Aorta (tissue), 5 donors: ENCODE measurements at regions not wholly inside any gene's neighbourhood (a gene's known extent, or its start where the extent isn't known, plus 50 kb on each side); places are given as distances from the start of the nearest gene placed in this dataset.

Experiments used
- ATAC-seq: fragments of 200-7000 bp; cut with Tn5 transposase; one replicate; pipeline ENCODE4 v1.9.1; 2022; ENCODE audit warnings: moderate library complexity; ENCODE audit not compliant: low FRiP score
- DNase-seq, 2 donors: peaks; one replicate each; pipeline ENCODE4 v3.0.0-alpha.2; 2020
- H3K27ac ChIP-seq, 2 donors: one replicate each; pipeline ENCODE4 v1.5.1; 2013; ENCODE audit warnings: low read length in 2 of 2, mild to moderate bottlenecking in 2 of 2, moderate library complexity in 2 of 2, control low read depth in 1 of 2, inconsistent platforms in 1 of 2, low read depth in 1 of 2
- H3K27me3 ChIP-seq, 2 donors: one replicate each; pipeline ENCODE4 v1.6.1; 2013; ENCODE audit warnings: control low read depth in 1 of 2, low read length in 1 of 2, mild to moderate bottlenecking in 1 of 2, moderate library complexity in 1 of 2; ENCODE audit not compliant: insufficient read depth in 2 of 2, control insufficient read depth in 1 of 2
- H3K36me3 ChIP-seq, 2 donors: one replicate each; pipeline ENCODE4 v1.6.1; 2013; ENCODE audit warnings: control low read depth in 1 of 2, low read length in 1 of 2, mild to moderate bottlenecking in 1 of 2; ENCODE audit not compliant: insufficient read depth in 2 of 2, control insufficient read depth in 1 of 2
- H3K4me1 ChIP-seq, 2 donors: one replicate each; pipeline ENCODE4 v1.6.1; 2013; ENCODE audit warnings: low read length in 2 of 2, control low read depth in 1 of 2, mild to moderate bottlenecking in 1 of 2, moderate library complexity in 1 of 2; ENCODE audit not compliant: insufficient read depth in 2 of 2, control insufficient read depth in 1 of 2
- H3K4me3 ChIP-seq, 2 donors: one replicate each; pipeline ENCODE4 v1.5.1; 2013; ENCODE audit warnings: low read length in 2 of 2, control low read depth in 1 of 2, mild to moderate bottlenecking in 1 of 2
- H3K9me3 ChIP-seq: one replicate; pipeline ENCODE4 v1.6.1; 2013; ENCODE audit warnings: mild to moderate bottlenecking, low read length; ENCODE audit not compliant: control insufficient read depth
- WGBS, 2 donors: extraction: QIAGEN DNeasy Blood & Tissue Kit; methylation state at CpG; one replicate each; pipeline ENCODE4 v1.1.7; 2013; 5-methylcytosine and 5-hydroxymethylcytosine counted together
- intact Hi-C, 2 donors: fragments of 100-400 bp; cut with DNase I; formaldehyde crosslinking; loops; one replicate each; pipeline versions ENCODE4 v1.14.2 to v1.15.0; 2022
- donor health status: healthy with polysubstance abuse.
- donor health status: Bipolar disorder and iron deficiency.
- donor health status: DM: no; HTN: no; CAD: no.
- donor health status: DM: no; HTN: no; CAD: no.
- donor health status: DM: yes; HTN: yes; CAD: no.

DNA sequence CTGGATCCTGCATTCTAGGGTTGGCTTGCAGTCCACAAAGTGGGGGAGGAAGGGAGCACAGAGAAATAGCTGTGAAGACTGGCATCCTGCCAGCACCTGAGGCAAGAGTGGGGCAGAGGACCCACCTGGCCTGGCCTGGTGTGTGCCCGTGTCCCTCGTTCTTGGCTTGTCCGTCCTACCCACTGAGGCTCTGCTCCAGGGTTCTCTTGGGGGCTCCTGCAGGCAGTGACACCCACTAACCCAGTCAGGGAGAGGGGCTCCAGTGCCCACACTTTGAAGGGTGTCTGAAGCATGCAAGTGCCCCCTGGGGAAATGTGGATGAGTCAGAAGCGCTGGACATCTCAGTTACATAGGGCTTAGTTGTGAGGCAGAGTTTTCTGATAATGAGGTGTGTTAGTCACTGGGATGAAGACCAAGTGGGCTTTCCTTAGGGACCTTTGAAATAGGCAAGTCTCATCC is 79.4 kb downstream of the SLC4A3 start:
- DNase-seq: no peak
- 97 to 99% methylated on average over 4 of the region's 4 CpGs for WGBS, 2 donors
- no peak for ATAC-seq
- Histone ChIP-seq H3K36me3 (no peaks in the 10 kb centered on the region), H3K27me3 (peaks cover 0 to 2% of the 10 kb centered on the region in 2 donors), H3K9me3 (no peaks in the 10 kb centered on the region), H3K4me1 (no peaks in the 10 kb centered on the region), H3K4me3 (no peak overlapping the region), H3K27ac (no peak overlapping the region)
- intact Hi-C loops: no loop called here

- intact Hi-C loops: no loop called here
- no peak for DNase-seq
- 90 to 93% methylated on average over 4 of the region's 4 CpGs for WGBS, 2 donors
Measured at GRCh38 chr2:219707496-219708285, 80.3 kb downstream of the SLC4A3 start.

GRCh38 chr2:219709331-219709761 is 81.9 kb downstream of the SLC4A3 start:
- H3K27me3 ChIP-seq: peaks cover 0 to 2% of the 10 kb centered on the region in 2 donors
- no peak for DNase-seq
- H3K9me3 ChIP-seq: no peaks in the 10 kb centered on the region
- no peak overlapping the region for H3K4me3 ChIP-seq
- no peaks in the 10 kb centered on the region for H3K4me1 ChIP-seq
- no peaks in the 10 kb centered on the region for H3K36me3 ChIP-seq
- WGBS, 2 donors: 74 to 81% methylated on average over 2 of the region's 2 CpGs
- H3K27ac ChIP-seq: no peak overlapping the region
- ATAC-seq: no peak
- intact Hi-C loops: no loop called here

More at GRCh38 chr2:219707496-219708285, 80.3 kb downstream of the SLC4A3 start:
- H3K27me3 ChIP-seq: peaks cover 0 to 2% of the 10 kb centered on the region in 2 donors
- no peaks in the 10 kb centered on the region for H3K4me1 ChIP-seq
- H3K36me3 ChIP-seq: no peaks in the 10 kb centered on the region
- no peak overlapping the region for H3K27ac ChIP-seq
- H3K9me3 ChIP-seq: no peaks in the 10 kb centered on the region
- no peak for ATAC-seq
- H3K4me3 ChIP-seq: no peak overlapping the region

DNA sequence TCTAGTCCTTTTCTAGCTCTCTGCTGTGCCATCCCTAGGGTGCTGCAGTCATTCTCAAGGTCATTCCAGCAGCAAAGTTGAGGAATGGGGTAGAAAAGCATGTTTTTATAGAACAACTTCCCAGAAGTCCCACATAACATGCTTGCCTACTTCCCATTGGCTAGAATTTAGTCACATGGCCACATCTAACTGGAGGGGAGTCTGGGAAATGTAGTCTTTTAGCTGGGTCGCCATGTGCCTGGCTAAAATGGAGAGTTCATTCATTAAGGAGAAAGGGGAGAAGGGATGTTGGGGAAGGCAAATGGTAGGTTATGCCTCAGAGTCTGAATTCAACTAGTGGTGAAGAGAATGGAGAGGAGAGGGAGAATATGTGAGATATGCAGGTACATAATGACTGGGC is 85.7 kb downstream of the SLC4A3 start:
- H3K4me3 ChIP-seq: no peak overlapping the region
- DNase-seq (no peak), ATAC-seq (no peak)
- H3K9me3 ChIP-seq: no peaks in the 10 kb centered on the region
- intact Hi-C loops: no loop called here
- H3K36me3 ChIP-seq: no peaks in the 10 kb centered on the region
- 63 to 87% methylated on average over 1 of the region's 1 CpG for WGBS, 2 donors
- H3K27ac ChIP-seq: no peak overlapping the region
- peaks cover 0 to 2% of the 10 kb centered on the region in 2 donors for H3K27me3 ChIP-seq
- no peaks in the 10 kb centered on the region for H3K4me1 ChIP-seq

- Histone ChIP-seq H3K9me3 (no peaks in the 10 kb centered on the region), H3K27ac (no peak overlapping the region), H3K36me3 (no peaks in the 10 kb centered on the region), H3K4me1 (no peaks in the 10 kb centered on the region), H3K4me3 (no peak overlapping the region), H3K27me3 (peaks cover 0 to 2% of the 10 kb centered on the region in 2 donors)
- no peak for ATAC-seq
- 95 to 100% methylated on average over 1 of the region's 1 CpG for WGBS, 2 donors
- intact Hi-C loops: no loop called here
- no peak for DNase-seq
Measured at GRCh38 chr2:219714681-219715400, 87.4 kb downstream of the SLC4A3 start.

DNA sequence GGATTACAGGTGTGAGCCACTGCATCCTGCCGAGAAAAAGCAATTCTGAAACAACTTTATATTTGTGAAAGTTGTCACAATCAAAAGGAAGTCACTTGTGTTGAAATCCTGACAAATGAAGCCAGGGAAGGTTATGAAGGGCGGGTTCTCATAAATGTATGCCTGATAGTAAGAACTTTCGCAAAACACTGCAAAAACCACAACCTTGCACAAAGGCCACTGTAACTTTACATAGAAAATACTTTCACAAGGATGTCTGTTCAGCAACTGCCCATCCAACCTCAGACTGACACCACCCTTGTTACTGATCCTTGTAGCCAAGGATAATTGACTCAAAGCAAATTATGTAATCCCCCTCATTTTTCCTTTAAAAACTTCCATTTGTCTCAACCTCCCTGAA is 90.6 kb downstream of the SLC4A3 start:
- no peak for ATAC-seq
- Histone ChIP-seq H3K9me3 (no peaks in the 10 kb centered on the region), H3K4me3 (no peak overlapping the region), H3K27me3 (peaks cover 0 to 2% of the 10 kb centered on the region in 2 donors), H3K36me3 (no peaks in the 10 kb centered on the region), H3K27ac (no peak overlapping the region), H3K4me1 (no peaks in the 10 kb centered on the region)
- DNase-seq: no peak
- WGBS, 2 donors: 90 to 94% methylated on average over 3 of the region's 3 CpGs
- intact Hi-C loops: no loop called here

DNA sequence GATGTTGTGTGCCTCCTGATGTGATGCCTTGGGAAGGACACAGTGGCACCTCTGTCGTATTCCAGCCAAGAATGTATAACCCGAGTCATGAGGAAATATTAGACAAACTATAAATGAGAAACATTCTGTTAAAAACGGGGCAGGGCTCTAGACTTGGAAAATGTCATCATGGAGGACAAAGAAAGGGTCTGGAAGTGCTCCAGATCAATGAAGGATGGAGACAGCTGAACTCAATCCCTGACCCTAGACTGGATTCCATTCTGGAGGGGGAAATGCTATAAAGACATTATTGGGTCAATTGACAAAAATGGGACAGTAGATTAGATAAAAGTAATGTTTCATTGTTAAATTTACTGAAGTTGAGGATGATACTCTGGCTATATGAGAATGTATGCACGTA is 92.1 kb downstream of the SLC4A3 start:
- 57 to 58% methylated on average over 4 of the region's 4 CpGs for WGBS, 2 donors
- ATAC-seq: no peak
- Histone ChIP-seq H3K4me3 (no peak overlapping the region), H3K36me3 (no peaks in the 10 kb centered on the region), H3K9me3 (no peaks in the 10 kb centered on the region), H3K4me1 (no peaks in the 10 kb centered on the region), H3K27ac (no peak overlapping the region), H3K27me3 (peaks cover 0 to 2% of the 10 kb centered on the region in 2 donors)
- DNase-seq: no peak
- intact Hi-C loops: no loop called here

DNA sequence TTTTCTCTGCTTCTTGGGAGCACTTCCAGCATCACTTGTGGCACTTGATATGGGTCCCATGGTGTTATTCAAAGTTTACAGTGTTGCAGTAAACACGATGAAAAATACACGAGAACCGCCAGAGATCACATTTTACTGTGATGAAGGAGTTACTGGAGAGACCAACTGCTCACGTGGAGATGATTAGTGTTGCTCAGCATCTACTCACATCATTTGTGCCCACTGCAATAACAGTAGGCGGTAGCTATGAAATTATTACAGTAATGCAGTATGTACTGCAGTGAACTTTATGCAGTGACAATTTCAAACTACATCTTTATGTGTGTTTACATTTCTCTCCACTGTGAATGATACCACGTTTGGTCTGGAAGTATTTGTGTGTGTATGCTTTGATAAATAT is 93.5 kb downstream of the SLC4A3 start:
- ATAC-seq: no peak
- no peaks in the 10 kb centered on the region for H3K4me1 ChIP-seq
- peaks cover 0 to 2% of the 10 kb centered on the region in 2 donors for H3K27me3 ChIP-seq
- H3K27ac ChIP-seq: no peak overlapping the region
- H3K9me3 ChIP-seq: no peaks in the 10 kb centered on the region
- WGBS, 2 donors: 69 to 72% methylated on average over 6 of the region's 6 CpGs
- DNase-seq: no peak
- H3K4me3 ChIP-seq: no peak overlapping the region
- H3K36me3 ChIP-seq: no peaks in the 10 kb centered on the region
- intact Hi-C loops: no loop called here
